Superior temporal gyrus (tissue), 1 donor: ENCODE measurements at regions not wholly inside any gene's neighbourhood (a gene's known extent, or its start where the extent isn't known, plus 50 kb on each side); places are given as distances from the start of the nearest gene placed in this dataset.
"Not testable (repeated sequence)": the region's sequence is repeated elsewhere in the genome, so short reads cannot be mapped to it uniquely, and the experiment has no call there.

Source experiments
- DNase-seq: peaks from one replicate; pipeline ENCODE4 v3.0.0-alpha.2; 2016; ENCODE audit errors: extremely low spot score

- DNase-seq, result no peak
Observed at GRCh38 chr14:87815121-87815520, 177.9 kb downstream of the GALC start.

- no peak for DNase-seq
Observed at GRCh38 chr14:87813686-87814085, 179.3 kb downstream of the GALC start.

GRCh38 chr14:87813211-87813610 is 179.8 kb downstream of the GALC start:
- no peak for DNase-seq

DNA sequence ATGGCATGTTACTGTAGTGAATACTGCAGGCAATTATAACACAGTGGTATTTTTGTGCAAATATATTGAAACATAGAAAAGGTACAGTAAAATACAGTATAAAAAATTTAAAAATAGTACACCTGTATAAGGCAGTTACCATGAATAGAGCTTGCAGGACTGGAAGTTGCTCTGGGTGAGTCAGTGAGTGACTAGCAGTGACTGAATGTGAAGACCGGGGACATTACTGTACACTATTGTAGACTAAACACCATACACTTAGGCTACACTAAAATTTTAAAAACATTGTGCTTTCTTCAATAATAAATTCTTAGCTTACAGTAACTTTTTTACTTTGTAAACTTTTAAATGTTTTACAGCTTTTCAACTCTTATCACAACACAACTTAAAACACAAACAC is 181.7 kb downstream of the GALC start:
- no peak for DNase-seq

GRCh38 chr14:87810711-87811110 is 182.3 kb downstream of the GALC start:
- DNase-seq, result no peak

DNA sequence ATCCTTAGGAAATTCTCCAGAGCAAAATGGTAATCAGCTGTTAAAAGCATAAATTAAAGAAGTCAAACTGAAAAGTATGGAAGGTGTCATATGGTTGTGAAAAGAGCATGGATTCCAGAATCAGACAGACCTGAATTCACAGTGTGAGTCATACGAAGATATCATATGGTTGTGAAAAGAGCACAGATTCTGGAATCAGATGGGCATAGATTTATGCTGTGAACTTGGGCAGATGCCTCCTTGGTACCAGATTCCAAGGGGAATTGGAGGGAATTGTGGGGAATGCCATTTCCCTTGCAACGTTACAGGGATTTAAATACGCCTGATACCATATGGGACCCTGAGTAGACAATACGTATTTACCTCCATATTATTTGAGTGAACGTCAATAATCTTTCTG is 183.7 kb downstream of the GALC start:
- no peak for DNase-seq

DNA sequence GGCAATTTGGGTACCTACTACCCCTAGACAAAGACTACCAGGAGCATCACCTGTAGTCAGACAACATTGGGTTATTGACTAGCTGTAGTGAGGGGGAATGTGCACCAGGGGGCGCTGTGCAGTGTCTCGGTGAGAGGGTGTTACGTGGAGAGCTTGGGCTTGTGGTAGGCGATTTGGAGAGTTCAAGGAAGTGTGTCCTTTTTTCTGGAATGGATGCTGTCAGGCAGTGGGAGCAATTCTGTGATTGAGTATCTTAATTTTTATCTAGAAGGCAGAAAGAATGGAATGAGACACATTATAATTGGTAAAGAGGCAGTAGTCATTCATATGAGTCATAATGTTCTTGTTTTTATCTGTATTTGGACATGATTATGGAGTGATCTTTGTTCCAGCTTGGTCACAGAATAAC is 187.7 kb downstream of the GALC start:
- DNase-seq, result no peak

DNA sequence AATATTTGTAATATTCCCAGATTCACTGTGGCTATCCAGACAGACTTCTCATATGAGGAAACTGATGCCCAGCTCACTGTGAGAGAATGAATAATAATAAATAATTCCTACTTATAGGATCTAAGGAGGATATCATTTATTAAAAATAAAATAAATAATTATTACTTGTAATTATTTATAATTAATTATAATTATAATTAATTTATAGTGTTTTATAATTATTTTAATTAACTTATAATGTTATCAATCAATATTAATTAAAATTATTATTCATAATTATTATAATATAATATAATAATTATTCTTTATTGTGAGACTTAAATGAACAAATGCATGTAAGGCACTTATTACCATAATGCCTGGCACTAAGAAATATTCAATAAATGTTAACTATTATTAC is 192.8 kb downstream of the GALC start:
- no peak for DNase-seq

GRCh38 chr14:87799400-87799799 is 193.6 kb downstream of the GALC start:
- DNase-seq, result no peak

GRCh38 chr14:87797001-87797400 is 196.0 kb downstream of the GALC start:
- DNase-seq, result no peak

DNA sequence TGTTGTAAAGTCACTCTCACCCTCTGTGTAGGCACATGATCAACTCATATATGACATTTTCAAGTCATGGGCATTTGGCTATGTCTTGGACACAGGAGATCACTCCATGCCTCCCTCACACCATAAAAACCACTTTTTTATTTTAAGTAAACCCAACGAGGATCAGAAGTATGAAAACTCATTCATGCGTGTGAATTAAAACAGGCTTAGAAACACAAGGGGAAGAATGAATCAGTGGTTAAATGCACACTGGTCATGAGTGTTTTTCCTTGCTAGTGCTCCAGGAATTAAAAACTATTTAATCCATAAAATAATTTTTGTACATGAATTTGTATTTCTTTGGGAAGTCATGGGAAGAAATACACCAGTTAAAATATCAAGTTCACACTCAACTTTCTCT is 198.4 kb downstream of the GALC start:
- no peak for DNase-seq

DNA sequence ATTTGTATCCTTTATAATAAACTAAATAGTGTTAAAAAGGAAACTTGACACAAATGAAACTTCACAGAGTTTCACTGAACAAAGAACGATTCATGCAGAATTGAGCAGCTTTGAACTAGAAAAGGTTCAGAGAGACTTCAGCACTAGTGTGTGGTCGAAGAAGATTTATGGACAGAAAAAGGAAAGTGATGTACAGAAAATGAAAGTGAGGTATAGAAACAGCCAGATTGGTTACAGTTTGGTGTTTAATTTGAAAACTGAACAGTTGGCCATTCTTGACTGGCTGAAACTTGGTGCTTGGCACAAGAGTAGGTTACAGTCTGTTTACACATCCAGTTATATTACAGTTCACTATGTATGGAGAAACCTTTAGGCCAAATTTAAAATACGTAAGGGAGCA is 207.1 kb downstream of the GALC start:
- DNase-seq, result no peak

DNA sequence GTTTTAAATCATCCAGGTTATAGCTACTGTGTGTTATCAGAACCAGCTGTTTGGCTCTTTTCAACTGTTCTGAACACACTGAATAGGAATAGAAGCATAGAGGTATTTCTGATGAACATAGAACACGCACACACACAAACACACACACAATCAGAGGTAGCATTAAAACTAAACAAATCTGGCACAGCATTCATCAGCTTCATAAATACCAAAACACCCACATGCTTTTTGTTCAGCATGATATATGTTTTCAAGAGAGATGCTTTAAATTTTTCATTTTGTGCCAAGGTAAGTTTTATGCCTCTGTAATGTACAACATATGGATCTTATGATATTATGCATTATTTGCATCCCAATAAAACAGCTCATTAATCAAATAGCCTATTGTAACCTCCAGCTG is 208.6 kb downstream of the GALC start:
- no peak for DNase-seq

DNA sequence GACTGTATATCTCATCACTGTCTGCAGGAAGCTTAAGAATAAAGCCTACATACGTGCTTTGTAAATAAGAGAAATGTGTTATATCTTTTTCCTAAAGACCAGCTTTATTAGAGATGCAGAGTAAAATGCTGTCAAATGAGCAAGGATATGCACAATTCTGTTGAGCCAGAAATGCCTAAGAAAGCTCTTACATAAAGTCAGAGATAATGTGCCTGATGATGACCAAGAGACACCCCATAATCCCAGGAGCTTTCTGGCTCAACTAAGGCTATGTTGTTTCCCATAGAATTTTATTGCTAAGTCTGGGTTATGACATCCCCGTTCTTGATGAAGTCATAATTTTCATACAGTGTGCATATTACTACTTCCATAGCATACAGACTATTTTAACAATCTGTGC is 209.9 kb downstream of the GALC start:
- DNase-seq, result no peak

DNA sequence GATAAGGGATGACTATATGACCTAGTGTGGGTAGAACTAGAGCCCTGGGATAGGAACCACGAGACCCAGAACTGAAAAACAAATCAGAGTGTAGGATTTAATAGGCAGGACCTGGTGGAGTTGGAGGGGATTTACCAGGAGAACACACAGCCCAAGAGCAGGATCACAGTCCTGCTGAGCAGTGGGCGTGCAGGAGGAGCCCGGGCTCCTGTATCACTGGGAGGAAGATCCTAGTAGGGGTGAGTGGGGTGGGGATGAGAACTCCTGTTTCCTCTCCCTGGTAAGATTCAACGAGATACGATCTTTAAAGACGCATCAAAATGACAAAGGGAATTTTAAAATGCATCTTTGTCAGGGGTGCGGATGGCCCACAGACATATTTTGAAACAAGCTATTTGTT is 220.1 kb downstream of the GALC start:
- no peak for DNase-seq

GRCh38 chr14:87767567-87767901 is 225.4 kb downstream of the GALC start:
- no peak for DNase-seq

DNA sequence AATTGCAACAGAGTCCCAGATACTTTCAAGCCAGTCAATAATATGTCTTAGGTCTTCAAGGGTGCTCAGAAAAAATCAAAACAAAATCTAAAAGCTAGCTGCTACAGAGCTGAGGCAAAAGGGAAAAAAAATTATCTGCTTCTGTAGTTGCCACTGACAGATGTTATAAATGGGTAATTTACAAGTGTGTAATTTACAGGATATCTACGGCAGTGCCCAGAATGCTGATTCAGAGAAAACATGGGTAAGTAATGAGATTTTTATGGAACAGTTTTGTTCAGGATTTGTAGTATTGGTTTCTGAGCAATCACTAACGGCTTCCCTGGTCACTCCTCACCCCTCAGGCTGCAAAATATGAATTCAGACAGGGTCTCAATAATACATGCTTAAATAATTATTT is 234.1 kb downstream of the GALC start:
- DNase-seq, result no peak

DNA sequence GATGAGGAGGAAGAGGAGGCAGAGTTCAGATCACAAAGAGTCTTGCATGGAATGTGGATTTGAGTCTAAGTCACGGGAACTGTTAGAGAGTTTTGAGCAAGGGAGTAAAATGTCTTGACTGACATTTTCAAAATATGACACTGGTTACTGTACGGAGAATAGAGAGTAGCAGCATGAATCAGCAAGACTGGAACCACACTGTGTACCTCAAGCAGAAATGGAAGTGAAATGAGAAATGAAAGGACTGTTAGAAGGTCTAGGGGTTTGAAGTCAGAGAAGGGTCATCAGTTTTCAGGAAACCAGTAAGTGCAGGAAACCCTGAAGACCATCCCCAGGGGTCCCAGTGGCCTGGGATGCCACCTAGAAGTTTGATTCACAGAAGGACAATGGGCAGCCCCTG is 236.3 kb downstream of the GALC start:
- DNase-seq, result no peak

DNA sequence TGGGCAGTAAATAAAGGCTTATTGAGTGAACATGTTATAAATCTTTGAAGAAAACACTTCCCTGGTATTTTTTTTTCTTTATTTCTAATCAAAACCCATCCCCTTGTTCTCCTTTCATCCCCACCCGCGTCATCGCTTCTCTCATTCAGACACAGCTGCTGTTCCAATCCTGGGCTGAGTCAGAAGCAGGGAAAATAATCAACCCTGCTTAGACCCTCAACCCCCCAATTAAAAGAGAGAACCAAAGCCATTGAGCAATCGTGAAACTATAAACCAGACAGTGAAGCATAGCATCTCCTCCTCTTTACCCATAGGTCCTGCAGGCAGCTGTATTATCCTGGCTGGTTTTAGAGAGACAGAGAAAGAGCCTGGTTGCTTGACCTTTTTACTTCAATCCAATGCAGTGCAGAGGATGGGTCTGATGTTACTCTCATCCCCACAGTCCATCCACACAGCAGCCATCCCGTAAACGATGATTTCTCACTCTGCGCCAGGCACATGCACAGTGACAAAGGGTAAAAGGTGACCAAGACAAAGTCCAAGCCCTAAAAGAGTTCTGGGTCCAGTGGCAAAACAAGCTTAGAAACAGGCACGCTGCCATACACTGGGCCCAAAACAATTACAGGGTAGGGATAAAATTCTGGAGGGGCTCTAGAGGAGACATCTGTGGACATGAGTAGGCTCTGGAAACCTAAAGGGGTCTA is 238.3 kb downstream of the GALC start:
- no peak for DNase-seq

- no peak for DNase-seq
Observed at GRCh38 chr14:87748558-87748957, 244.4 kb downstream of the GALC start.

DNA sequence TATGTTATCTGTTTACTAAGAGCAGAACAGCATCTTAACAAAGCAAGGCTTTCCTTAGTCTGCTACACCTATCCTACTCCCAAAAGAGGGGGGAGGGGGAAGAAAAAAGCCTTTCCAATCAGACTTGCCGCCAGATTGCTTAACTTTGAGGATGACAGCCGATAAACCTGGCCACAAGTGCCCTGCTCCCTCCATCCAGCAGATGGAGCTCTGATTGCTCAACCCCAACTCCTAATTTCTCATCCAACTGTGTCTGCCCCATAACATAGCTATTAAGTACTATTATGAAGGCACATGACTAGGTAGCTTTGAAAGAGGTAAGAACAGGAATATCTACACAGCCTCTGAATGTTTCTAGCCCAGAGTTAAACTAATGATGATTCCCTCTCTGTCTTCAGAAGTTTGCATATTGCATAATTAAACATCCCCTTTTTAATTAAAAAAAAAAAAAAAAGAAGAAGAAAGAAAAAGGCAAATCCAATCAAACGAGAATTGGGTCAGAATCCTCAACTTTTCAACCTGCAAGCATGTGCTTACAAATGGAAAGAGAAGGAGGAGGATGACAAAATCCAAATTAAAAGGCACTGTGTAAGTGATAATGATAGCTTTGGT is 247.4 kb downstream of the GALC start:
- no peak for DNase-seq

DNA sequence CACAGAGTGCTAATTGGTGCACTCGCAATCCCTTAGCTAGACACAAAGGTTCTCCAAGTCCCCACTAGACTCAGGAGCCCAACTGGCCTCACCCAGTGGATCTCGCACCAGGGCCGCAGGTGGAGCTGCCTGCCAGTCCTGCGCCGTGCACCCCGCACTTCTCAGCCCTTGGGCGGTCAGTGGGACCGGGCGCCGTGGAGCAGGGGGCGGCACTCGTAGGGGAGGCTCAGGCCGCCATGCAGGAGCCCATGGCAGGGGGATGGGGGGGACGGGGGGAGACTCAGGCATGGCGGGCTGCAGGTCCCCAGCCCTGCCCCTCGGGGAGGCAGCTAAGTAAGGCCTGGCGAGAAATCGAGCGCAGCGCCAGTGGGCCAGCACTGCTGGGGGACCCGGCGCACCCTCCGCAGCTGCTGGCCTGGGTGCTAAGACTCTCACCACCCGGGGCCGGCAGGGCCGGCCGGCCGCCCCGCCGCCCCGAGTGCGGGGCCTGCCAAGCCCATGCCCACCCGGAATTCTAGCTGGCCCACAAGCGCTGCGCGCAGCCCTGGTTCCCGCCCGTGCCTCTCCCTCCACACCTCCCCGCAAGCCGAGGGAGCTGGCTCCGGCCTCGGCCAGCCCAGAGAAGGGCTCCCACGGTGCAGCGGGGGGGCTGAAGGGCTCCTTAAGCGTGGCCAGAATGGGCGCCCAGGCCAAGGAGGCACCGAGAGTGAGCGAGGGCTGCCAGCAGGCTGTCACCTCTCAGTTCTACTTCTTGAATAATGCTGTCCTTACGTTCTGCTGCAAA is 258.2 kb downstream of the GALC start:
- DNase-seq, result not testable (repeated sequence)

DNA sequence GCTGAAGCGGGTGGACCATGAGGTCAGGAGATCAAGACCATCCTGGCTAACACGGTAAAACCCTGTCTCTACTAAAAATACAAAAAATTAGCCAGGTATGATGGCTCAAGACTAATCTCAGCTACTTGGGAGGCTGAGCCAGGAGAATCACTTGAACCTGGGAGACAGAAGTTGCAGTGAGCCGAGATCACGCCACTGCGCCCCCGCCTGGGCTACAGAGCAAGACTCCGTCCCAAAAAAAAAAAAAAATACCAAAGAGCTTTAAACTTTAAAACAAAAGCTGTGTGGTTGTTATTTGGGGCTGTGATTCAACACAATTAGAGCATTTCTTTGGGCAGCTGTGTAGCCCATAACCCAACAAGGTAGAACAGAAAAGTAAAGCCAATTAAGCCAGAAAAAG is 259.9 kb downstream of the GALC start:
- not testable (repeated sequence) for DNase-seq
